Activated CD4-positive, alpha-beta T cell treated with anti-CD3 and anti-CD28 coated beads, Interleukin-2, amount 50 U/mL, for 4 hours (primary cell): ENCODE measurements at regions not wholly inside any gene's neighbourhood (a gene's known extent, or its start where the extent isn't known, plus 50 kb on each side); places are given as distances from the start of the nearest gene placed in this dataset.

Experiments used
- DNase-seq, 2 experiments: peaks; one replicate each; pipeline ENCODE4 v3.0.0-alpha.2; 2020

GRCh38 chr9:27925815-27926214, 352.5 kb upstream of the C9orf72 start:
- DNase-seq = no peak

GRCh38 chr9:27929841-27930240, 356.6 kb upstream of the C9orf72 start:
- DNase-seq = no peak

GRCh38 chr9:27933210-27934025, 360.1 kb upstream of the C9orf72 start:
- no peak for DNase-seq

- DNase-seq = no peak
Observed at GRCh38 chr9:27934471-27934870, 361.2 kb upstream of the C9orf72 start.

- no peak for DNase-seq
Observed at GRCh38 chr9:27939186-27939585, 365.9 kb upstream of the C9orf72 start.

GRCh38 chr9:27940535-27940934, 367.3 kb upstream of the C9orf72 start:
- no peak for DNase-seq

GRCh38 chr9:27943501-27943900, 370.2 kb upstream of the C9orf72 start:
- no peak for DNase-seq

GRCh38 chr9:27945386-27945785, 372.1 kb upstream of the C9orf72 start:
- DNase-seq = no peak

- DNase-seq = no peak
Observed at GRCh38 chr9:27950382-27950781, 377.1 kb upstream of the C9orf72 start.

- DNase-seq = no peak
Observed at GRCh38 chr9:27954858-27955257, 381.6 kb upstream of the C9orf72 start.

GRCh38 chr9:27963836-27964235, 390.6 kb upstream of the C9orf72 start:
- DNase-seq = no peak

GRCh38 chr9:27967210-27967609, 393.9 kb upstream of the C9orf72 start:
- DNase-seq = no peak

GRCh38 chr9:27977931-27978330, 404.6 kb upstream of the C9orf72 start:
- DNase-seq = no peak

GRCh38 chr9:27985714-27986113, 412.4 kb upstream of the C9orf72 start:
- no peak for DNase-seq

GRCh38 chr9:27990524-27990923, 417.2 kb upstream of the C9orf72 start:
- DNase-seq = no peak

GRCh38 chr9:27991221-27991620, 417.9 kb upstream of the C9orf72 start:
- DNase-seq = no peak

GRCh38 chr9:28001096-28001495, 427.8 kb upstream of the C9orf72 start:
- DNase-seq = no peak

GRCh38 chr9:28004900-28005299, 431.6 kb upstream of the C9orf72 start:
- DNase-seq = no peak

GRCh38 chr9:28005779-28006178, 432.5 kb upstream of the C9orf72 start:
- DNase-seq = no peak

GRCh38 chr9:28007097-28007817, 434.0 kb upstream of the C9orf72 start:
- no peak for DNase-seq

- no peak for DNase-seq
Observed at GRCh38 chr9:28014212-28014611, 440.9 kb upstream of the C9orf72 start.

- DNase-seq = no peak
Observed at GRCh38 chr9:28024676-28025075, 451.4 kb upstream of the C9orf72 start.

- DNase-seq = no peak
Observed at GRCh38 chr9:28025186-28025585, 451.9 kb upstream of the C9orf72 start.

GRCh38 chr9:28031521-28032267, 458.4 kb upstream of the C9orf72 start:
- no peak for DNase-seq
